ENCODE measurements at regions not wholly inside any gene's neighbourhood (a gene's known extent, or its start where the extent isn't known, plus 50 kb on each side); places are given as distances from the start of the nearest gene placed in this dataset.
A peak's percentile ranks its signal among the peaks of the same experiment; 100 is the strongest.

DNA sequence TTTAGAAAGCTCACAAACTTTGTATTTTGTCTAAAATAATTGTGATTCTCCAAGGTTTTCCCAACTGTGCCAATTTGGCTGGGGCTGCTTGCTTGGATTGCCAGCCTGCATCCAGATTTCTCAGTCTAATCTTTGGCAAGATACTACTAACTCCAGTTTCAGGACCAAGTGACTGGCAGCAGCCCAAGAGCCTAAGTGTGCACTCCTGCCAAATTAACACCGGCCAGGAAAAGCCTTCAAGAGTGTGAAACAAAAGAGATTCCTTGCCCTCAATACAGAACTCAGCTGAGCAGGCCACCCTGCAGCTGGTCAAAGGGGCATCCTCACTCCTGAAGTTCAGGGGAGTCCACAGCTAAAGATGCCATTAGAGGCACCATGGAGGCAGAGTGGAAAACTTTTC, 589.0 kb upstream of the ACVR2A start:
- DNase-seq, result no peak

DNA sequence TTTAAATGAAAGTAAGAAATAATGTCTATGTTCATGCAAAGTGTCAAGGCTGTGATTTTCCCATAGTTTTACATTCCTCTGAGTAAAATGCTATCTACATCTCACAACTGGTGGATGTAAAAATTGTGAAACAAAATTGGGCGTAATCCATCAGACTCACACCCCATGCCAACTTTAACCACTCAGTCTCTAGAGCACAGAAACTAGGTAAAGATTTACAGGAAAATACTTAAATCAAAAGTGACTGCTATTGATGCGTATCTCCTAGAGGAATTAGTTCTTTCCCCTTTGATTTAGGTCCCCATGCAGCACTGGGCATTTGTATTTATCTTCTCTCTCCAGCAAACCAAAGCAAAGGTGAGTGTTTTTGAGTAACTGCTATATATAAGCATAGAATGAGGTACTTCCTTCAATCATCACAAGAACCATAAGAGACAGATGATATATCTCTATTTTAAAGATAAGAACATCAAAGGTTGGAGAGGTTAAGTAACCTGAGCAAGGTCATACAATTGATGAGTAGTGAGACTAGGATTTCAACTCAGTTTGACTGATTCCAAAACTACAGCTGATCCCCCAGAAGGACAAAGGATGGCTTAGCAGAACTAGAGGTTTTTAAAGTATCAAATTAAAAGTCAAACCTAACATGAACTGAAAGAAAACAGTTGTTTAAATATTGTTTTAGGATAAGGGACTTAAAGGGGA, 594.0 kb upstream of the ACVR2A start:
- no peak for DNase-seq

GRCh38 chr2:147247749-147248148, 597.1 kb upstream of the ACVR2A start:
- DNase-seq, result no peak

- DNase-seq, result no peak
These were observed 602.4 kb upstream of the ACVR2A start for GRCh38 chr2:147242445-147242844.

- no peak for DNase-seq
These were observed 608.2 kb upstream of the ACVR2A start for GRCh38 chr2:147236601-147237000.

- no peak for DNase-seq
These were observed 612.6 kb upstream of the ACVR2A start for GRCh38 chr2:147232225-147232669.

- no peak for DNase-seq
These were observed 613.2 kb upstream of the ACVR2A start for GRCh38 chr2:147231607-147232006.

- DNase-seq, result no peak
These were observed 613.7 kb upstream of the ACVR2A start for GRCh38 chr2:147231081-147231480.

GRCh38 chr2:147227313-147227712, 617.5 kb upstream of the ACVR2A start:
- DNase-seq, result no peak

DNA sequence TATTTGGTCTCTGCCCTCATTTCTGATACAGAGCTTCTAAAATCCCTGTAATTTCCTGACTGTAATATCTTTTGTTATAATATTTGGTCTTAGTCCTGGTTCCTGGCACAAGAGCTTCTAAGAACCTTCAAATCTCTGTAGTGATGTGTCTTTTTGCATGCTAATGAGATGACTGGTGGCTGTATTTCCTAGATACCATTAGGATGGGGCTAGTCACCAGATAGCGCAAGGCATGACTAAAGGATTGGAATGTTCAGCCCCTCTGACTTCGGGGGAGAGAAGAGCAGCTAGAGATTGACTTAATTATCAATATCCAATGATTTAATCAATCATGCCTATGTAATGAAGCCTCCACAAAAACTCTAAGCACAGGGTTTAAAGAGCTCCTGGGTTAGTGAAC, 620.8 kb upstream of the ACVR2A start:
- DNase-seq, result no peak

GRCh38 chr2:147223553-147224060, 621.2 kb upstream of the ACVR2A start:
- DNase-seq, result no peak

DNA sequence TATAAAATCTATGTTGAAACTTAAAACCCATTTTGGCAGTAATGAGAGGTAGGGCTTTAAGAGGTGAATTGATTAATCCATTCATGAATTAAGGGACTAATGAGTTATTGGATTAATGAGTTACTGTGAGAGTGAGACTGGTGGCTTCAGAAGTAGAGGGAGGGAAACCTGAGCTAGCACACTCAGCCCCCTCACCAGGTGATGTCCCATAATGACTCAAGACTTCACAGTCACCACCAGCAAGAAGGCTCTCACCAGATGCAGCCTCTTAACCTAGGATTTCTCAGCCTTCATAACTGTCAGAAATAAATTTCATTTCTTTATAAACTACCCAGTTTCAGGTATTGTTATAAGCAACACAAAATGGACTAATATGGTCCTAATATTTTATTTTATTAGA, 621.7 kb upstream of the ACVR2A start:
- no peak for DNase-seq

GRCh38 chr2:147222506-147222905, 622.3 kb upstream of the ACVR2A start:
- DNase-seq, result no peak

DNA sequence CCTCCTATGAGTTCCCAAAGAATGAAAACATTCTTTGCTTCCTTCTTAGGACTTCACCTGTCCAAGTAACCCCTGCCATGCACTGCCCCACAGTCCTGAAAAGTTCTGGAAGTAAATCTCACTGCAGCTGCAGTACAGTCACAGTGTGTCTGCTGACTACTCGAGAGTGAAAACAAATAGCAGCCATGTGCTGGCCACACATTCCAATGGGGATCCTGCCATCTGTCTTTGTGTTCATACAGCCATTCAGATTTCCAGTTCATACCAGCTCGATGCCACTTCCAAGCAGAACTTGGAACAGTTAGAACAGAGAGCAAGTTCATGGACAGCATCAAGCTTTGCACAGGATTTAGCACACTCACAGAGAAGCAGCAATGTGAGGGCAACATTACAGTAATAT, 629.9 kb upstream of the ACVR2A start:
- no peak for DNase-seq

DNA sequence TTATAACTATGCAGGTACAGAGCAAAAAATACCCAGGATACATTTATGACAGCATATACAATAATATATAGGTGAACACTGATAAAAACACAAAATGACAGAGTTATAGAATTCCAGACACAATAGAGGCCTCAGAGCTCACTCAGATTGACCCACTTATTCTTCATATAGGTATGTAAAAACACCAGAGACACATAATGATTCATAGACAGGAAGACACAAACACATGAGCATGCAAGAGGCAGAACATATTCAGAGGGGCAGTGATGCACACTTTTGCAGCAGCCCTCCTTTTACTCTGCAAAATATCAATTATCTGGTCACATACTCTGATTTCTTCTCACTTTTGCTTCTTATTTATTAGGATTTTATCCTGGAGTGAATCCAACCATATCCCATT, 633.3 kb upstream of the ACVR2A start:
- DNase-seq, result no peak

DNA sequence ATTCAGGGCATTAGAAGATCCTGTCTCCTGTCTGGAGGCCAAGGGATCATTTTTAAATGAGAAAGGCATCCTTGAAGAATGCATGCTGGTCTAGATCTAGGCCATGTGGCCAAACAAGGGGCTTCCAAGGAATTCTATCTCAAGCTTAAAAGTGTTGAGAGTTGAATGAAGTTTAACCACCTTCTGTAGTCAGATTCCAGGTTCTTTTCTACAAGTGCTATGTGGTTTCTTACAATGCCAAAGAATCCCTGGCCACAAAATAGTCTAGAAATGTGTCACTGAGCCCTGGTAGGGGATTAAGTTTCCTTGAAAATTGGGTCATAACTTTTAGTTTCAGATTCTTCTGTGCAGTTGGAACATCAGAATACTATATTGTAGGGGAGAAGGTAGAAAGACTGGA, 640.7 kb upstream of the ACVR2A start:
- no peak for DNase-seq

GRCh38 chr2:147198651-147199171, 646.1 kb upstream of the ACVR2A start:
- no peak for DNase-seq

- DNase-seq, result no peak
These were observed 646.9 kb upstream of the ACVR2A start for GRCh38 chr2:147197754-147198483.

GRCh38 chr2:147182260-147182659, 662.6 kb upstream of the ACVR2A start:
- DNase-seq, result peak in 1 of 2 donors; percentile 30

- DNase-seq, result no peak
These were observed 663.3 kb upstream of the ACVR2A start for GRCh38 chr2:147181351-147182029.

- DNase-seq, result no peak
These were observed 667.6 kb upstream of the ACVR2A start for GRCh38 chr2:147177071-147177857.

GRCh38 chr2:147174824-147175254, 670.0 kb upstream of the ACVR2A start:
- no peak for DNase-seq

- no peak for DNase-seq
These were observed 671.0 kb upstream of the ACVR2A start for GRCh38 chr2:147173798-147174197.
